MCF 10A (cell line): ENCODE measurements at regions not wholly inside any gene's neighbourhood (a gene's known extent, or its start where the extent isn't known, plus 50 kb on each side); places are given as distances from the start of the nearest gene placed in this dataset.

Experiments used
- BruUV-seq: library from RNA; stranded (reverse); fragments of 400-500 nt; replicated peaks from 2 replicates; lab custom pipeline; 2021; lab: Mats Ljungman, UMichigan
- CTCF ChIA-PET: fragments of 300-600 bp; sonication (Branson Sonifier 250); formaldehyde crosslinking; extraction: SDS; loops from one replicate; lab custom pipeline; 2021; ENCODE audit warnings: antibody characterized with exemption, inconsistent platforms; lab: Yijun Ruan, JAX
- POLR2A ChIA-PET: fragments of 300-600, 350-650 bp; sonication (Branson Sonifier 250); formaldehyde crosslinking; extraction: SDS; loops from one replicate; lab custom pipeline; 2020; ENCODE audit warnings: antibody characterized with exemption, inconsistent platforms; lab: Yijun Ruan, JAX
- DNase-seq: peaks from one replicate; pipeline ENCODE4 v3.0.0-alpha.2; 2018; ENCODE audit not compliant: unreplicated experiment
- H3K27ac Mint-ChIP-seq: one replicate; pipeline ENCODE4 v1.8.0; 2022; ENCODE audit warnings: mild to moderate bottlenecking, low read depth, mixed read lengths; ENCODE audit not compliant: unreplicated experiment
- H3K27me3 Mint-ChIP-seq: one replicate; pipeline ENCODE4 v1.8.0; 2022; ENCODE audit warnings: mixed read lengths; ENCODE audit not compliant: insufficient read depth, unreplicated experiment
- H3K36me3 Mint-ChIP-seq: one replicate; pipeline ENCODE4 v1.8.0; 2022; ENCODE audit warnings: mild to moderate bottlenecking, moderate library complexity, mixed read lengths; ENCODE audit not compliant: insufficient read depth, unreplicated experiment
- H3K4me1 Mint-ChIP-seq: one replicate; pipeline ENCODE4 v1.8.0; 2022; ENCODE audit warnings: mixed read lengths; ENCODE audit not compliant: insufficient read depth, unreplicated experiment
- H3K4me3 Mint-ChIP-seq: one replicate; pipeline ENCODE4 v1.8.0; 2022; ENCODE audit warnings: mild to moderate bottlenecking, moderate library complexity, mixed read lengths; ENCODE audit not compliant: unreplicated experiment
- H3K9me3 Mint-ChIP-seq: one replicate; pipeline ENCODE4 v1.8.0; 2022; ENCODE audit warnings: mixed read lengths; ENCODE audit not compliant: unreplicated experiment
- CTCF ChIP-seq: fragments of 200-600 bp; IDR thresholded peaks from one replicate; pipeline ENCODE4 v1.8.0; 2022; ENCODE audit warnings: antibody characterized with exemption, mild to moderate bottlenecking; ENCODE audit not compliant: unreplicated experiment
- intact Hi-C: fragments of 100-400 bp; cut with micrococcal nuclease; formaldehyde crosslinking; loops from 2 replicates; pipeline ENCODE4 v1.14.1; 2022

- CTCF ChIA-PET, result no interaction called here
- BruUV-seq, result no TSS peak
- no peak for TF ChIP-seq CTCF
- H3K27me3 Mint-ChIP-seq, result no peaks in the 10 kb centered on the region
- H3K9me3 Mint-ChIP-seq, result no peaks in the 10 kb centered on the region
- POLR2A ChIA-PET, result no interaction called here
- intact Hi-C loops, result no loop called here
- no peak for DNase-seq
- H3K36me3 Mint-ChIP-seq, result no peaks in the 10 kb centered on the region
- H3K4me3 Mint-ChIP-seq, result no peak overlapping the region
- H3K4me1 Mint-ChIP-seq, result no peaks in the 10 kb centered on the region
- H3K27ac Mint-ChIP-seq, result no peak overlapping the region
Observed at GRCh38 chr12:93169536-93169935, 208.2 kb upstream of the NUDT4 start.

GRCh38 chr12:93170928-93171327 lies 206.8 kb upstream of the NUDT4 start:
- CTCF ChIA-PET, result no interaction called here
- Mint-ChIP-seq H3K27ac (no peak overlapping the region), H3K9me3 (no peaks in the 10 kb centered on the region), H3K27me3 (no peaks in the 10 kb centered on the region), H3K4me3 (no peak overlapping the region), H3K36me3 (no peaks in the 10 kb centered on the region), H3K4me1 (no peaks in the 10 kb centered on the region)
- POLR2A ChIA-PET, result interaction anchor here (0.7 kb wide), 1 partner anchor 9 kb away, joined by 3 read pairs; no protein-coding TSS in a partner anchor
- no TSS peak for BruUV-seq
- intact Hi-C loops, result no loop called here
- DNase-seq, result no peak
- no peak for TF ChIP-seq CTCF

DNA sequence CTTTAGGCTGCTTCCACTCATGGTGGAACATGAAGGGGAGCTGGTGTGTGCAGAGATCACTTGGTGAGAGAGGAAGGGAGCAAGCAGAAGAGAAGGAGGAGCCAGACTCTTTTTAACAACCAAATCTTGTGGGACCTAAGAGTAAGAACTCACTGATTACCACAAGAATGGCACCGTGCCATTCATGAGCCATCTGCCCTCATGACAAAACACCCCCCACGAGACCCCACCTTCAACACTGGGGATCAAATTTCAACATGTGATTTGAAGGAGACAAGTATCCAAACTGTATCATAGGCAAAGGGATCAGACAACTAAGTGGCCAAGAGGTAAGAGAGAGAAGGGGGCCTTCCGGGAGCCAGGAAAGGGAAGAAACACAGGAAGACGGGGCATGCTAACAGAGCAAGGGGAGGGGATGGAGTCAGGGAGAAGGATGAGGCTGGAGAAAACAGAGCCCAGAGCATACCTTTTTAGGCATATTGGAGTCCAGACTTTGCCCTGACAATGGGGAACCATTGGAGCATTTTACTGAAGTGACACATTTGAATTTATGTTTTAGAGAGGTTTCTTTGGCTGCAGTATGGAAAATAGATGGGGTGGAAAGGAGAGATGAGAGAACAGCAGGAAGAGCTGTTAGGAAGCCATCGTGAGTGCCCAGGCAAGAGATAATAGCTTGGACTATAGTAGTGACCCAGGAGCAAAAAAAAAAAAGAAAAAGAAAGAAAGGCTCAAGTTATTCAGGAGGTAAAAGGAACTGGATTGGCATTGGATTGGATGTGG lies 204.4 kb upstream of the NUDT4 start:
- intact Hi-C loops, result no loop called here
- TF ChIP-seq CTCF, result no peak
- ChIA-PET POLR2A (interaction anchor here (1.3 kb wide), 1 partner anchor 12 kb away, joined by 5 read pairs; no protein-coding TSS in a partner anchor), CTCF (interaction anchor here (0.6 kb wide), 1 partner anchor 223 kb away, joined by 3 read pairs; no protein-coding TSS in a partner anchor)
- Mint-ChIP-seq H3K27me3 (no peaks in the 10 kb centered on the region), H3K9me3 (no peaks in the 10 kb centered on the region), H3K4me3 (no peak overlapping the region), H3K36me3 (no peaks in the 10 kb centered on the region), H3K4me1 (no peaks in the 10 kb centered on the region), H3K27ac (no peak overlapping the region)
- BruUV-seq, result no TSS peak
- DNase-seq, result peak; percentile 24

DNA sequence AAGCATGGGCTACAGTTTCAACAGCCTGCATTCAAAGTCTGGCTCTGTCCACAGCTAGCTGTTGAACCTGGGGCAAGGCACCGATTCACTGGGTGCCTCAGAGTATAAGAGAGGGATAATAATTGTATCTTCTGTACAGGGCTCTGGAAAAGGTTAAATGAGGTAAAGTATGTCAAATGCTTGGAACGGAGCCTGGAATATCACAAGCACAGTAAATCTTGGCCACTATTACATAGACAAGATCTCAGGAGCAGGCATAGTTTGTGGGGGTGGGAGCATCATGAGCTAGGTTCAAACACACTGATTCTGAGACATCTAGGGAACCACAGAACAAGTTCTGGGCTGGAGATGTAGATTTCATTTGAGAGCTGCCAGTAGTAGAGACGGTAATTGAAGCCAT lies 203.7 kb upstream of the NUDT4 start:
- ChIA-PET POLR2A (interaction anchor here (1.3 kb wide), 1 partner anchor 11 kb away, joined by 5 read pairs; no protein-coding TSS in a partner anchor), CTCF (interaction anchor here (0.6 kb wide), 2 partner anchors 180 to 223 kb away, joined by 3 read pairs; no protein-coding TSS in a partner anchor)
- no peak overlapping the region for H3K27ac Mint-ChIP-seq

More for the DNA sequence above, 203.7 kb upstream of the NUDT4 start:
- no TSS peak for BruUV-seq
- intact Hi-C loops, result no loop called here
- DNase-seq, result peak; percentile 14
- Mint-ChIP-seq H3K27me3 (no peaks in the 10 kb centered on the region), H3K4me3 (no peak overlapping the region), H3K36me3 (no peaks in the 10 kb centered on the region), H3K9me3 (no peaks in the 10 kb centered on the region), H3K4me1 (no peaks in the 10 kb centered on the region)
- TF ChIP-seq CTCF, result no peak
